Right renal cortex interstitium (tissue), 3 donors: ENCODE measurements at regions not wholly inside any gene's neighbourhood (a gene's known extent, or its start where the extent isn't known, plus 50 kb on each side); places are given as distances from the start of the nearest gene placed in this dataset.

ENCODE experiments used
- DNase-seq, 3 donors: peaks; one replicate each; pipeline ENCODE4 v3.0.0-alpha.2; 2013; ENCODE audit warnings: low read depth in 3 of 3, low spot score in 2 of 3

DNA sequence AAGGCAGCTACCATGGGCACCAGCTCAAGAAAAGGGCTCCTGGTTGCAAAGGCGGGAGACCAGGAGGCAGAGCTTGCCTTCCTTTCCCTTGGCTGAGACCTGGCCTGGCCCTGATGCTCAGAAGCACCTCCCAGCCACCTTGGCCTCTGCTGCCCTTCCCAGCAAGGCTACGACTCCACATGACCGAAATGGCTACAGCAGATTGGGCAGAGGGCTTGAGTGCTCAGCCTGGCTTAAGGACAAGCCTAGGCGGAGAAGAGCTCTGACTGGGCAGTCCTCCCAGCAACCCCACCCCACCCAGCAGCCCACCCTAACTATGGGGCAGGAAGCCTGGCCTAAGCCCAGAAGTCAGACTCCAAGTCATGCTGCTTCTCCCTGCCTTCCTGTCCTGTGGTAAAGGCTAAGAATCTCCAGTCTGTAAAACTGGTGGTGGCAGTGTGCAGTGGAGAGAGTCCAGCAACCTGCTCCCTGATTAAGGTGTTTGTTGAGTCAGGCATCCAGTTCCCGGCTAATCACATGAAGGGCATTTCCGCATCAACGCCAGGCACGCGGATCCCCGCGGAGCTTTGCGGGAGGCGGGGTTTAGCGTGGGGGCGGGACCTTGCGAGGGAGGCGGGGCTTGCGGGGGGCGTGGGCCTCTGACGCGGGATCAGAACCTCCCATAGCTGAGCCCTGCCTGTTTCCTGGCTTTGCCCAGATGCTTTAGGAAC, 256.0 kb downstream of the BCL11A start:
- DNase-seq = no peak

DNA sequence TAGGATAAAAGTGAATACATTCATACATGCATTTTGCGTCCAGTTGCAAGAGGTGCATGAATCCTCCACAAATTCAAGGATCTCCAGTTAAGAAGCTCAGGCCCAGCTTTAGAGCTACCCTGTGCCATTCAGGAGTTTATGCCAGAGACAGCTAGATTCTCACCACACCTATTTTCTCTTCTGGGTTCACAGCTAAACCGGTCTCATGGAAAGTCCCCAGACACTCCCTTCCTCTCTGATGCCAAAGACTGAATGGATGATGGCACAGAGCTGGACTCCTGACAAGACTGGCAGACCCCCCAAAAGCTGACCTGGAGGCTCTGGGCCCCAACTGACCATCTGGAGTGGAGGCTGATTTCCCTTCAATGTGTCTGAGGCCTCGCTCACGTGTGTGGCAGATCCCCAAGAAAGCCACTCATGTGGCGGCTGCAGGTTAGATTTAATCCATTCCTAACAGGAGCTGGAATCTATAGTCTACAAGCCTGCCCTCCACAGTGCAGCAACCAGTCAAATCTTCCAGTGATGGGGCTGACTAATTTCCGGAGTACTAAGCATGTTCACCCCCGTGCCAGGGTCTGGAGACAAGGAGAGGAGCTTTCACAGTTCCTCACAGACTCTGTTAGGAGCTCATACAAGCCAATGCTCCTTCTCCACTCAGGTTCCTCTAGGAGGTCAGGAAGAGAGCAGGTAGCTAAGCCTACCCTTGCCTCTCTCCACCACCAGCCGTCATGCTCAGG, 257.1 kb downstream of the BCL11A start:
- no peak for DNase-seq

DNA sequence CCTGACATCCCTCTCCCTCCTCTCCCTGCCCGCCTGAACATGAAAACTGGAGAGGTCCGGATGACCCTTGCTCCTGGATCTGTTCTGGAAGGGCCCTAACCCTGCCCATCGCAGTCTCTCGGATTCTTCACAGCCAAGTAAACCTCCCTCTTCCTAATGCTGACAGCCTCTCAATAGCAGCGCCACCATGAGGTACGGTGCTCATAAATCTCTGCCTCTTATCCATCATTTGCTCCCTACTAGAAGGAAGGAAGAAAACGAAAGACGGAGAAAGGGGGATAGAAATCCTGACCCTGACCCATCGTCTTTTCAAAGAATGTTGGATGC, 257.9 kb downstream of the BCL11A start:
- no peak for DNase-seq

GRCh38 chr2:60294901-60295635, 258.4 kb downstream of the BCL11A start:
- DNase-seq = no peak

DNA sequence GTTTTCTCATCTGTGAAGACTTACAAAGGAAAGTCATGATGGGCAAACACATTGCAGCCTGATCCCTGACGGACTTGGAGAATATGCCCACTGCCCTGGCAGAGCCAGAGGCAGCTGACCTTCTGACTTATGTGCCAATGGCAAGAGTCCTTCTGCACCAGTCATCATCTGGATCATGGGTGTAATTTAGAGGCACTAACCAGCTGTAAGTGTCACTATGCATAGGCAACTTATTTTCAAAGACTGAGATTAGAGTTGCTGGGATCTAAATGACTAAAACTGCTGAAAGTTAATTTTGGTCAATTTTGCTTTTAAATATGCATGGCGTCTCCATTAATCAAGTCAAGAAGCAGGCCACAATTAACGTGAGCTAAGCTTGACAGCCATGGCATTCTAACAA, 261.2 kb downstream of the BCL11A start:
- DNase-seq = no peak

DNA sequence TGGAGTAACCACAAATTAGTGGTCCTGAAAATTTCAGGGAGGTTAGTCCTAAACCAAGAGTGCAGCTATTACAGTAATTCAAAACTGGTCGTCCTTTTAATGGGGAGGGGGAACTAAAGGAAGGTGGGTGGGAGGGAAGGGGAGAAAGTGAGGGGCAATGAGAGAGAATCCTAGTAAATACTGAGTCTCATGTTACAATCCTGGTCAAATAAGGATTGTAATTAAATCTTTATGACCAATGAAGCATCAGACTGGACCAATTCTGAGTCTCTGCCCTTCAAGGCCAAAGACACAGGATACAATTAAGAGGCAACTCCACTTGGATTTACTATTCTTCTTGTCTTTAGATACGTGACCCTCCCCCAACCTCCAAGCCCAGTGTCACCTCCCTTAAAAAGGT, 262.9 kb downstream of the BCL11A start:
- no peak for DNase-seq

GRCh38 chr2:60285626-60286316, 267.7 kb downstream of the BCL11A start:
- DNase-seq = no peak

DNA sequence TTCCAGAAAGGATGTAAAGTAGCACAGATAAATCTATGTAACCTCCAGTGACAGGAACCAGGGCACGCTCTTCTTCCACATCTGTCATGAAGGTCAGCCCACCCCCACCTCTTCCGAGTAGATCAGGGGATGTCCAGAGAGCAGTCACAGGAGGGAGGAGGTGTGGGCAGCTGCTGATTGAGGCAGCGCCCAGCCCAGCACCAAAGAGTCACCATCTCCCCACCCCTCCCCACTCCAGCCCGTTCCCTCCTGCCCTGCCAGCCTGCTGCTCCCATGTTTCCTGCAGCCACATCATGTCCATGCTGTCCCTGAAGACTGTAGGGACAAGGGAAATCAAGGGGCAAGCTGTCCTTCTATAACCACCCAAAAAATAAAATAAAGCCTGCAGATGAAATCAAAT, 269.8 kb downstream of the BCL11A start:
- DNase-seq = no peak

GRCh38 chr2:60282886-60283285, 270.6 kb downstream of the BCL11A start:
- DNase-seq = no peak

- DNase-seq = no peak
These were observed 271.7 kb downstream of the BCL11A start for GRCh38 chr2:60281730-60282129.

GRCh38 chr2:60280238-60280637, 273.2 kb downstream of the BCL11A start:
- DNase-seq = no peak

GRCh38 chr2:60278906-60279305, 274.5 kb downstream of the BCL11A start:
- no peak for DNase-seq

- DNase-seq = no peak
These were observed 277.5 kb downstream of the BCL11A start for GRCh38 chr2:60275958-60276357.

GRCh38 chr2:60273836-60274235, 279.6 kb downstream of the BCL11A start:
- DNase-seq = no peak

GRCh38 chr2:60271713-60272112, 281.7 kb downstream of the BCL11A start:
- DNase-seq = no peak

- DNase-seq = no peak
These were observed 282.3 kb downstream of the BCL11A start for GRCh38 chr2:60271131-60271530.

GRCh38 chr2:60268661-60269060, 284.8 kb downstream of the BCL11A start:
- DNase-seq = no peak

DNA sequence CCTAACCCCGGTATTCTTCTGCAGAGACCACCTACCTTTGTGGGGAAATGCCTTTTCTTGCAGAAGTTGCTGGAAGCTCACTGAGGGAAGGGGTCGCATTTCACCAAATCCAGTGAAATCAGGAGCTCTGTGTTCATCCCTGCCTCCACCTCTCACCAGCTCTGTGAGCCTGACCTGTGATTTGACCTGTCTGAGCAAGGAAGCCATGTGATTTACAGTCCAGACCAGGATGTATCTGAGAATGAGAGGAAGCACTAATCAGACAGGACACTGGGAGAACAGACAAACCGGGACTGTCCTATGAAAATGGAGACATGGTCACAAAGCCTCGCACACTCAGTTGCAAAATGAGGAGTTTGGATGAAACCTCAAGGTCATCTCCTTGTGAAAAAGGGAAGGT, 285.4 kb downstream of the BCL11A start:
- DNase-seq = no peak

- DNase-seq = no peak
These were observed 286.3 kb downstream of the BCL11A start for GRCh38 chr2:60267122-60267521.

DNA sequence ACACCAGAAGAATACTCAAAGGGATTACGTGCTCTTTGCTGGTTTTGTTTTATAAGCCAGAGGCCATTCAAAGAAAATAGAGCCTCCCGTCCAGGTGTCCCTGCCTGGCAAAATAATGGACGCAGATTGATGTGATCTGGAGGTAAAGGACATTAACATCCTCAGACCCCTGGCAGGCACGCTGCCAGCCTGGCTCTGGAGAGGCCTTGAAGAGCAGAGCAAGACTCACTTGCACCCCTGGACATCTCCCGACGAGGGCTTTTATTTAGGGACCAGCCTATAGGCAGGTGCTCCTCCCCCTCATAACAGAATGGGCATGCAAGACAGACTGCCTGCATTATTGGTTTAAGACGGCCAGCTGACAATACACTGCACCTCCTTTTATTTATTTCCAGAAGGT, 291.3 kb downstream of the BCL11A start:
- DNase-seq = no peak

DNA sequence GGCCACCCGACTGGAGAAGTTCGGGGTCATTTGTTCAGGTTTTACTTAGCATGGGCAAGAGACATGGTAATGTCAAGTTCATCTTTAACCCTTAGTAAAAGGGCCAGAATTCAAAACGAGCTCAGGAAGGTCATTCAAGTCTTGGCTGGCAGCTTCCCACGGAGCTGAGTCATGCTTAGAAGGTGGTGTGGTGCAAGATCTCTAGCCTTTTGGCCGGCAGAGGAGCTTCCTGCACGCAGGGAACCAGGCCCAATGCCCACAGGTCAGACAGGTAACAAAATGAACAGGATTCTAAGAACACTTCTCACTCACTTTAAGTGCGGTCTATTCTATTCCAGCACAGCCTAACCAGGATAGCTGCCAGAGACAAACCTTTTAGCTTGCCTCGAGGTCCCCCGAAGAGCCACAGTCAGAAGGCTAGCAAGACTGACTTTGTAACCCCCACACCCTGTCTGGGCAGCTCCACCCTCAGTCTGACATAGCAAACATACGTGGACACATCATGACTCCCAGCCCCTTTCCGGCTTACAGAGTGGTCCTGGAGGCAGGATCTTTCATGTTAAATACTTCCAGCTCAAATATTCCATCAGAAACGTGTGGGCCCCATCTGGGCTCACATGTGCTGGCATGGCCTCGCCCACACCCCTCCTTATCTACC, 292.7 kb downstream of the BCL11A start:
- no peak for DNase-seq
